Psoas muscle (tissue), 7 donors: ENCODE measurements at regions not wholly inside any gene's neighbourhood (a gene's known extent, or its start where the extent isn't known, plus 50 kb on each side); places are given as distances from the start of the nearest gene placed in this dataset.

Experiments
- ATAC-seq, 4 donors: fragments of 200-7000 bp; cut with Tn5 transposase; one replicate each; pipeline ENCODE4 v1.9.1; 2020; ENCODE audit warnings: moderate library complexity in 3 of 4, mild to moderate bottlenecking in 2 of 4
- DNase-seq, 2 donors: peaks; one replicate each; pipeline ENCODE4 v3.0.0-alpha.2; 2020
- H3K27ac ChIP-seq: fragments of 200-600 bp; one replicate; pipeline ENCODE4 v1.8.0; 2022
- H3K27me3 ChIP-seq, 3 donors: fragments of 200-600 bp in 1 of 3; one replicate each; pipeline versions ENCODE4 v1.6.1 to v1.8.0; 2013 to 2022; ENCODE audit warnings: low read length in 2 of 3, mild to moderate bottlenecking in 2 of 3, moderate library complexity in 1 of 3; ENCODE audit not compliant: insufficient read depth in 3 of 3
- H3K36me3 ChIP-seq, 2 donors: fragments of 200-600 bp in 1 of 2; one replicate each; pipeline versions ENCODE4 v1.6.1 to v1.8.0; 2013 to 2022; ENCODE audit warnings: low read depth in 1 of 2, mild to moderate bottlenecking in 1 of 2, moderate library complexity in 1 of 2; ENCODE audit not compliant: insufficient read depth in 1 of 2
- H3K4me1 ChIP-seq: fragments of 200-600 bp; one replicate; pipeline ENCODE4 v1.8.0; 2022
- H3K4me3 ChIP-seq: fragments of 200-600 bp; one replicate; pipeline ENCODE4 v1.8.0; 2022; ENCODE audit warnings: mild to moderate bottlenecking
- H3K9me3 ChIP-seq: fragments of 200-600 bp; one replicate; pipeline ENCODE4 v1.8.0; 2022
- CTCF ChIP-seq: fragments of 200-600 bp; IDR thresholded peaks from one replicate; pipeline ENCODE4 v1.8.0; 2022; ENCODE audit warnings: antibody characterized with exemption
- WGBS, 3 donors: extraction: QIAGEN DNeasy Blood & Tissue Kit; methylation state at CpG; one replicate each; pipeline versions ENCODE4 v1.1.6 to v1.1.7; 2013; 5-methylcytosine and 5-hydroxymethylcytosine counted together
- intact Hi-C, 2 donors: fragments of 100-400 bp; cut with DNase I; formaldehyde crosslinking; loops; one replicate each; pipeline versions ENCODE4 v1.11.0 to v1.14.2; 2022
- donor health status: healthy with polysubstance abuse.
- donor health status: DM: no; HTN: no; CAD: no; lungs with moderate emphysema.
- donor health status: Bipolar disorder and iron deficiency.
- donor health status: healthy.
- donor health status: DM: yes; HTN: yes; CAD: no.
- donor health status: DM: no; HTN: no; CAD: no.
- donor health status: DM: yes; HTN: yes; CAD: no.

DNA sequence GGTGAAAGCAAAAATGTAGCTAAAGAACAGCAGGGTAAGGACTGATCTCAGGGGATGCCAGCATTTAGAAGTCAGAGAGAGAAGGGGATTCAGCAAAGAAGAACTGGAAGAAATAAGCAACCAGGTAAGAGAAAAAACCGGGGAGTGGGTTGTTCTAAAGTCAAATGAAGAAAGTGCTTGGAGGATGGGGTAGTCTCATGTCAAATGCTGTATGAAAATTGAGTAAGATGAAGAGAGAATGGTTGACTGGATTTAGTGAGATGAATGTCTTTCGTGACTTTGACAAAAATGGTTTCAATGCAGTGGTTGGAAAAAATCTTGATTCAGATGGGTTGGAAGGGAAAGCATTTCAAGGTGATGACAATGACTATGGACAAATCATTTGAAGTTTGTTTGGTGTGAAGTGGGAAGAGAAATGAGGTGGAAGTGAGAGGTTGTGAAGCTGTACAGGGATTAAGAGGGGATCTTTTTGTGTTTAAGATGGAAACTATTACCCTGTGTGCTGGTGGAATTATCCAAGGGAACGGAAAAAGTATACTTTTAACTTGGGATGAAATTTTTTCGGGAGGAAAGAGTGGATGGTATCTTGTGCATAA lies 484.0 kb downstream of the ETS1 start:
- no peaks in the 10 kb centered on the region for H3K36me3 ChIP-seq
- H3K4me1 ChIP-seq, result no peaks in the 10 kb centered on the region
- H3K27ac ChIP-seq, result no peak overlapping the region
- H3K27me3 ChIP-seq, result peaks cover 0 to 5% (median 0%) of the 10 kb centered on the region in 3 donors
- intact Hi-C loops, result no loop called here
- no peaks in the 10 kb centered on the region for H3K9me3 ChIP-seq
- no peak for DNase-seq
- no peak for ATAC-seq
- no peak overlapping the region for H3K4me3 ChIP-seq
- no peak for TF ChIP-seq CTCF
- WGBS, 3 donors, result 77 to 84% (median 83%) methylated on average over 4 of the region's 4 CpGs

GRCh38 chr11:128098781-128099180 lies 488.6 kb downstream of the ETS1 start:
- intact Hi-C loops, result no loop called here
- Histone ChIP-seq H3K9me3 (no peaks in the 10 kb centered on the region), H3K27me3 (peaks cover 0 to 5% (median 0%) of the 10 kb centered on the region in 3 donors), H3K36me3 (no peaks in the 10 kb centered on the region), H3K4me1 (no peaks in the 10 kb centered on the region), H3K4me3 (no peak overlapping the region), H3K27ac (no peak overlapping the region)
- 55 to 76% (median 70%) methylated on average over 1 of the region's 1 CpG for WGBS, 3 donors
- DNase-seq, result no peak
- ATAC-seq, result no peak
- no peak for TF ChIP-seq CTCF

- intact Hi-C loops, result no loop called here
- DNase-seq, result no peak
- H3K36me3 ChIP-seq, result no peaks in the 10 kb centered on the region
- no peaks in the 10 kb centered on the region for H3K9me3 ChIP-seq
- no peaks in the 10 kb centered on the region for H3K4me1 ChIP-seq
- no peak overlapping the region for H3K27ac ChIP-seq
- no peak for TF ChIP-seq CTCF
- H3K27me3 ChIP-seq, result peaks cover 0 to 5% (median 0%) of the 10 kb centered on the region in 3 donors
- ATAC-seq, result no peak
- H3K4me3 ChIP-seq, result no peak overlapping the region
- 43 to 48% (median 44%) methylated on average over 2 of the region's 2 CpGs for WGBS, 3 donors
These were observed 491.8 kb downstream of the ETS1 start for GRCh38 chr11:128095466-128095981.

DNA sequence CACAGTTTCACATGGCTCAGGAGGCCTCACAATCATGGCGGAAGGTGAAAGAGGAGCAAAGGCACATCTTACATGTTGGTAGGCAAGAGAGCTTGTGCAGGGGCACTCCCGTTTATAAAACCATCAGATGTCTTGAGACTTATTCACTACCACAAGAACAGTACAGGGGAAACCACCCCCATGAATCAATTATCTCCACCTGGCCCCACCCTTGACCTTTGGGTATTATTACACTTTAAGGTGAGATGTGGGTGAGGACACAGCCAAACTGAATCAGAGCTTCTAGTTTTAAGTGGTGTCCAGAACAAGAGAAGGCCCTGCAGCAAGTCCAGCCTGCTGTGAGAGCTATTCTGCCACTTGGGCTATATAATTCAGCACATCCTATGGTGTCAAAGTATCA lies 493.7 kb downstream of the ETS1 start:
- no peaks in the 10 kb centered on the region for H3K36me3 ChIP-seq
- no peak for TF ChIP-seq CTCF
- DNase-seq (no peak), ATAC-seq (no peak)
- intact Hi-C loops, result no loop called here
- H3K4me1 ChIP-seq, result no peaks in the 10 kb centered on the region
- no peak overlapping the region for H3K4me3 ChIP-seq
- 87 to 98% (median 93%) methylated on average over 2 of the region's 2 CpGs for WGBS, 3 donors
- no peak overlapping the region for H3K27ac ChIP-seq
- no peaks in the 10 kb centered on the region for H3K9me3 ChIP-seq
- no peaks in the 10 kb centered on the region for H3K27me3 ChIP-seq

- no peak for ATAC-seq
- no peak overlapping the region for H3K27ac ChIP-seq
- H3K4me1 ChIP-seq, result no peaks in the 10 kb centered on the region
- H3K36me3 ChIP-seq, result no peaks in the 10 kb centered on the region
- H3K9me3 ChIP-seq, result no peaks in the 10 kb centered on the region
- no peak for DNase-seq
- intact Hi-C loops, result no loop called here
- no peaks in the 10 kb centered on the region for H3K27me3 ChIP-seq
- TF ChIP-seq CTCF, result no peak
- WGBS, 3 donors, result 84 to 93% (median 90%) methylated on average over 1 of the region's 1 CpG
- no peak overlapping the region for H3K4me3 ChIP-seq
These were observed 497.4 kb downstream of the ETS1 start for GRCh38 chr11:128089962-128090361.
